ENCODE measurements at regions not wholly inside any gene's neighbourhood (a gene's known extent, or its start where the extent isn't known, plus 50 kb on each side); places are given as distances from the start of the nearest gene placed in this dataset.

GRCh38 chr4:166222271-166222670 is 349.2 kb downstream of the TLL1 start:
- Histone ChIP-seq H3K4me3 (replicated peaks in 1 of 2; ENCODE audit: low read depth in 1 of 2, low read length in 2 of 2) (no peak overlapping the region), H3K27ac (ENCODE audit: low read depth, low read length) (no peak overlapping the region), H3K4me1 (ENCODE audit: control insufficient read depth in 1 of 2, insufficient read depth in 2 of 2, low read length in 2 of 2) (no peaks in the 10 kb centered on the region), H3K4me2 (ENCODE audit: low read length) (no peak overlapping the region), H3K9me3 (ENCODE audit: control insufficient read depth in 1 of 2, insufficient read depth in 1 of 2, low read depth in 1 of 2, low read length in 2 of 2) (no peaks in the 10 kb centered on the region), H3K9ac (ENCODE audit: low read length) (no peak overlapping the region), H3K27me3 (ENCODE audit: insufficient read depth, low read length) (no peaks in the 10 kb centered on the region), H3K79me2 (ENCODE audit: insufficient read depth, low read length) (no peaks in the 10 kb centered on the region), H3K36me3 (ENCODE audit: control insufficient read depth in 1 of 2, insufficient read depth in 2 of 2, low read length in 2 of 2) (no peaks in the 10 kb centered on the region), H3K9me2 (ENCODE audit: insufficient read depth) (no peaks in the 10 kb centered on the region), H2AFZ (ENCODE audit: low read depth, low read length, poor library complexity, severe bottlenecking) (no peak overlapping the region), H4K20me1 (ENCODE audit: insufficient read depth) (no peaks in the 10 kb centered on the region)
- ATAC-seq (no peak), DNase-seq (ENCODE audit: low read depth, low spot score) (no peak)
- POLR2A ChIA-PET, result no interaction called here
- BruUV-seq (replicated peaks), result no TSS peak
- intact Hi-C loops (cut with micrococcal nuclease), result no loop called here
- TF ChIP-seq CEBPB (IDR thresholded peaks at IDR 0.05; ENCODE audit: low read depth) (no peak), POLR2AphosphoS5 (IDR thresholded peaks at IDR 0.05; ENCODE audit: low read depth, low read length) (no peak), CTCF (IDR thresholded peaks at IDR 0.05 in 2 of 3, conservative IDR thresholded peaks at IDR 0.05 in 1 of 3; ENCODE audit: borderline replicate concordance in 1 of 3, insufficient read depth in 1 of 3, low read depth in 2 of 3, low read length in 2 of 3) (no peak), ELF1 (IDR thresholded peaks at IDR 0.05; ENCODE audit: borderline replicate concordance, low read depth) (no peak), RAD21 (IDR thresholded peaks at IDR 0.05; ENCODE audit: low read depth) (no peak), EZH2phosphoT487 (IDR thresholded peaks at IDR 0.05; ENCODE audit: borderline replicate concordance) (no peak), EZH2 (IDR thresholded peaks at IDR 0.05) (no peak), TCF7L2 (IDR thresholded peaks at IDR 0.05; ENCODE audit: borderline replicate concordance, extremely low read depth, insufficient read depth, insufficient read length) (no peak), FOSL1 (IDR thresholded peaks at IDR 0.05; ENCODE audit: low read depth) (no peak), SP1 (IDR thresholded peaks at IDR 0.05; ENCODE audit: low read depth) (no peak), POLR2A (IDR thresholded peaks at IDR 0.05; ENCODE audit: borderline replicate concordance, extremely low read depth, insufficient read depth, insufficient read length) (no peak), ATF3 (IDR thresholded peaks at IDR 0.05) (no peak), SIN3A (IDR thresholded peaks at IDR 0.05; ENCODE audit: low read depth) (no peak), SRF (IDR thresholded peaks at IDR 0.05; ENCODE audit: low read depth) (no peak), EGR1 (IDR thresholded peaks at IDR 0.05; ENCODE audit: low read depth) (no peak), YY1 (IDR thresholded peaks at IDR 0.05; ENCODE audit: extremely low read depth, insufficient replicate concordance, low read depth, low read length) (no peak), CBX3 (IDR thresholded peaks at IDR 0.05; ENCODE audit: low read depth) (no peak), ZNF274 (IDR thresholded peaks at IDR 0.05; ENCODE audit: low read depth, low read length) (no peak)
- TF ChIP-seq, protein P1, sequence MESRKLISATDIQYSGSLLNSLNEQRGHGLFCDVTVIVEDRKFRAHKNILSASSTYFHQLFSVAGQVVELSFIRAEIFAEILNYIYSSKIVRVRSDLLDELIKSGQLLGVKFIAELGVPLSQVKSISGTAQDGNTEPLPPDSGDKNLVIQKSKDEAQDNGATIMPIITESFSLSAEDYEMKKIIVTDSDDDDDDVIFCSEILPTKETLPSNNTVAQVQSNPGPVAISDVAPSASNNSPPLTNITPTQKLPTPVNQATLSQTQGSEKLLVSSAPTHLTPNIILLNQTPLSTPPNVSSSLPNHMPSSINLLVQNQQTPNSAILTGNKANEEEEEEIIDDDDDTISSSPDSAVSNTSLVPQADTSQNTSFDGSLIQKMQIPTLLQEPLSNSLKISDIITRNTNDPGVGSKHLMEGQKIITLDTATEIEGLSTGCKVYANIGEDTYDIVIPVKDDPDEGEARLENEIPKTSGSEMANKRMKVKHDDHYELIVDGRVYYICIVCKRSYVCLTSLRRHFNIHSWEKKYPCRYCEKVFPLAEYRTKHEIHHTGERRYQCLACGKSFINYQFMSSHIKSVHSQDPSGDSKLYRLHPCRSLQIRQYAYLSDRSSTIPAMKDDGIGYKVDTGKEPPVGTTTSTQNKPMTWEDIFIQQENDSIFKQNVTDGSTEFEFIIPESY (IDR thresholded peaks at IDR 0.05; ENCODE audit: extremely low read depth, insufficient replicate concordance, low read length), result no peak
- TF ChIP-seq, protein P2, sequence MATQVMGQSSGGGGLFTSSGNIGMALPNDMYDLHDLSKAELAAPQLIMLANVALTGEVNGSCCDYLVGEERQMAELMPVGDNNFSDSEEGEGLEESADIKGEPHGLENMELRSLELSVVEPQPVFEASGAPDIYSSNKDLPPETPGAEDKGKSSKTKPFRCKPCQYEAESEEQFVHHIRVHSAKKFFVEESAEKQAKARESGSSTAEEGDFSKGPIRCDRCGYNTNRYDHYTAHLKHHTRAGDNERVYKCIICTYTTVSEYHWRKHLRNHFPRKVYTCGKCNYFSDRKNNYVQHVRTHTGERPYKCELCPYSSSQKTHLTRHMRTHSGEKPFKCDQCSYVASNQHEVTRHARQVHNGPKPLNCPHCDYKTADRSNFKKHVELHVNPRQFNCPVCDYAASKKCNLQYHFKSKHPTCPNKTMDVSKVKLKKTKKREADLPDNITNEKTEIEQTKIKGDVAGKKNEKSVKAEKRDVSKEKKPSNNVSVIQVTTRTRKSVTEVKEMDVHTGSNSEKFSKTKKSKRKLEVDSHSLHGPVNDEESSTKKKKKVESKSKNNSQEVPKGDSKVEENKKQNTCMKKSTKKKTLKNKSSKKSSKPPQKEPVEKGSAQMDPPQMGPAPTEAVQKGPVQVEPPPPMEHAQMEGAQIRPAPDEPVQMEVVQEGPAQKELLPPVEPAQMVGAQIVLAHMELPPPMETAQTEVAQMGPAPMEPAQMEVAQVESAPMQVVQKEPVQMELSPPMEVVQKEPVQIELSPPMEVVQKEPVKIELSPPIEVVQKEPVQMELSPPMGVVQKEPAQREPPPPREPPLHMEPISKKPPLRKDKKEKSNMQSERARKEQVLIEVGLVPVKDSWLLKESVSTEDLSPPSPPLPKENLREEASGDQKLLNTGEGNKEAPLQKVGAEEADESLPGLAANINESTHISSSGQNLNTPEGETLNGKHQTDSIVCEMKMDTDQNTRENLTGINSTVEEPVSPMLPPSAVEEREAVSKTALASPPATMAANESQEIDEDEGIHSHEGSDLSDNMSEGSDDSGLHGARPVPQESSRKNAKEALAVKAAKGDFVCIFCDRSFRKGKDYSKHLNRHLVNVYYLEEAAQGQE (IDR thresholded peaks at IDR 0.05; ENCODE audit: low read depth), result no peak
- RAD21 ChIA-PET (ENCODE audit: low non-redundant PET in 1 of 2, low total read pairs in 2 of 2, uncharacterized antibody in 2 of 2, unreplicated experiment in 2 of 2), result no interaction called here
- CTCF ChIA-PET, result no interaction called here

All from HCT116 (cell line).